GM13977 (cell line): ENCODE measurements at regions not wholly inside any gene's neighbourhood (a gene's known extent, or its start where the extent isn't known, plus 50 kb on each side); places are given as distances from the start of the nearest gene placed in this dataset.
"Not testable (repeated sequence)": the region's sequence is repeated elsewhere in the genome, so short reads cannot be mapped to it uniquely, and the experiment has no call there.

Experiments
- DNase-seq: peaks from one replicate; pipeline ENCODE4 v3.0.0; 2012; ENCODE audit warnings: low spot score
- CTCF ChIP-seq: IDR thresholded peaks from 2 replicates; pipeline ENCODE4 v1.5.1; 2012; ENCODE audit warnings: mild to moderate bottlenecking, control low read depth; ENCODE audit not compliant: insufficient read depth; ENCODE audit errors: extremely low read depth, missing control alignments
- in situ Hi-C: fragments of 300-500 bp; cut with MboI; formaldehyde crosslinking; loops from one replicate; pipeline ENCODE4 v1.12.0; 2022; ENCODE audit warnings: low sequenced_read_pairs, low pct_unique_long_range_greater_than_20kb, mixed read lengths, inconsistent platforms; ENCODE audit not compliant: unreplicated experiment

GRCh38 chr20:29300579-29301551, 1956.6 kb upstream of the DEFB115 start:
- TF ChIP-seq CTCF = no peak
- DNase-seq = no peak
- in situ Hi-C loops = no loop called here

- no peak for TF ChIP-seq CTCF
- no peak for DNase-seq
- in situ Hi-C loops = no loop called here
Observed at GRCh38 chr20:29301624-29302259, 1955.7 kb upstream of the DEFB115 start.

GRCh38 chr20:29302979-29303644, 1954.4 kb upstream of the DEFB115 start:
- in situ Hi-C loops = no loop called here
- DNase-seq = no peak
- TF ChIP-seq CTCF = no peak

- in situ Hi-C loops = no loop called here
- TF ChIP-seq CTCF = no peak
- no peak for DNase-seq
Observed at GRCh38 chr20:29306390-29307072, 1950.9 kb upstream of the DEFB115 start.

GRCh38 chr20:29307484-29307883, 1950.0 kb upstream of the DEFB115 start:
- in situ Hi-C loops, DNase-seq: not testable (repeated sequence)

GRCh38 chr20:29308956-29309355, 1948.5 kb upstream of the DEFB115 start:
- in situ Hi-C loops, DNase-seq: not testable (repeated sequence)

- DNase-seq, in situ Hi-C loops: not testable (repeated sequence)
Observed at GRCh38 chr20:29309481-29309880, 1948.0 kb upstream of the DEFB115 start.

GRCh38 chr20:29311046-29311445, 1946.4 kb upstream of the DEFB115 start:
- DNase-seq = not testable (repeated sequence)
- in situ Hi-C loops = loop anchor here (10.0 kb wide), 1 partner anchor 224 kb away; no protein-coding TSS in a partner anchor

- not testable (repeated sequence) for DNase-seq
- in situ Hi-C loops = loop anchor here (10.0 kb wide), 1 partner anchor 222 kb away; no protein-coding TSS in a partner anchor
Observed at GRCh38 chr20:29312679-29313078, 1944.8 kb upstream of the DEFB115 start.
